C4-2B (cell line): ENCODE measurements at regions not wholly inside any gene's neighbourhood (a gene's known extent, or its start where the extent isn't known, plus 50 kb on each side); places are given as distances from the start of the nearest gene placed in this dataset.

Source experiments
- H3K27ac ChIP-seq: fragments of 450-650 bp; 2 replicates; pipeline ENCODE4 v1.5.1; 2017
- ZFX ChIP-seq: fragments of 450-650 bp; IDR thresholded peaks from 2 replicates; pipeline ENCODE4 v1.6.1; 2017
- TF ChIP-seq, protein P1 (sequence below): fragments of 450-650 bp; conservative IDR thresholded peaks from 2 replicates; pipeline ENCODE4 v1.5.1; 2017; ENCODE audit warnings: mild to moderate bottlenecking

DNA sequence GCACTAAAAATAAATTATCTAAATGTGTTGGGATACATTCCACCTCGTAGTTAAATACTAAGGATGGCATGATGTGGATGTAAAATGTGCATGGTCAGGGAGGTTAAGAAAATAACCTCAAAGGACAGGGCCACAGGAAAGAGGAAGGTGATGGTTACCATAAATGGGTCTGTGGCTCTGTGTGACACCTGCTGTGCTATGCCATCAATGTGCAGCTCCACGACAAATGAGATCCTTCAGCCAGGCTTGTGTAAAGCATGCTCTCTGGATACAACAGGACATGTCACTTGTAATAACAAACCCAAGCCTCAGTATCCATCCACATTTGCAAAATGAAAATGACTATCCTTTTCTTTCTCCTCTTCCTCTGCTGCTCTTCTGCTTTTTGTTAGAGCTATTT lies 456.7 kb upstream of the RASGRP1 start:
- TF ChIP-seq, protein P1, sequence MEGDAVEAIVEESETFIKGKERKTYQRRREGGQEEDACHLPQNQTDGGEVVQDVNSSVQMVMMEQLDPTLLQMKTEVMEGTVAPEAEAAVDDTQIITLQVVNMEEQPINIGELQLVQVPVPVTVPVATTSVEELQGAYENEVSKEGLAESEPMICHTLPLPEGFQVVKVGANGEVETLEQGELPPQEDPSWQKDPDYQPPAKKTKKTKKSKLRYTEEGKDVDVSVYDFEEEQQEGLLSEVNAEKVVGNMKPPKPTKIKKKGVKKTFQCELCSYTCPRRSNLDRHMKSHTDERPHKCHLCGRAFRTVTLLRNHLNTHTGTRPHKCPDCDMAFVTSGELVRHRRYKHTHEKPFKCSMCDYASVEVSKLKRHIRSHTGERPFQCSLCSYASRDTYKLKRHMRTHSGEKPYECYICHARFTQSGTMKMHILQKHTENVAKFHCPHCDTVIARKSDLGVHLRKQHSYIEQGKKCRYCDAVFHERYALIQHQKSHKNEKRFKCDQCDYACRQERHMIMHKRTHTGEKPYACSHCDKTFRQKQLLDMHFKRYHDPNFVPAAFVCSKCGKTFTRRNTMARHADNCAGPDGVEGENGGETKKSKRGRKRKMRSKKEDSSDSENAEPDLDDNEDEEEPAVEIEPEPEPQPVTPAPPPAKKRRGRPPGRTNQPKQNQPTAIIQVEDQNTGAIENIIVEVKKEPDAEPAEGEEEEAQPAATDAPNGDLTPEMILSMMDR, result no peak
- TF ChIP-seq ZFX, result no peak
- H3K27ac ChIP-seq, result no peak overlapping the region

DNA sequence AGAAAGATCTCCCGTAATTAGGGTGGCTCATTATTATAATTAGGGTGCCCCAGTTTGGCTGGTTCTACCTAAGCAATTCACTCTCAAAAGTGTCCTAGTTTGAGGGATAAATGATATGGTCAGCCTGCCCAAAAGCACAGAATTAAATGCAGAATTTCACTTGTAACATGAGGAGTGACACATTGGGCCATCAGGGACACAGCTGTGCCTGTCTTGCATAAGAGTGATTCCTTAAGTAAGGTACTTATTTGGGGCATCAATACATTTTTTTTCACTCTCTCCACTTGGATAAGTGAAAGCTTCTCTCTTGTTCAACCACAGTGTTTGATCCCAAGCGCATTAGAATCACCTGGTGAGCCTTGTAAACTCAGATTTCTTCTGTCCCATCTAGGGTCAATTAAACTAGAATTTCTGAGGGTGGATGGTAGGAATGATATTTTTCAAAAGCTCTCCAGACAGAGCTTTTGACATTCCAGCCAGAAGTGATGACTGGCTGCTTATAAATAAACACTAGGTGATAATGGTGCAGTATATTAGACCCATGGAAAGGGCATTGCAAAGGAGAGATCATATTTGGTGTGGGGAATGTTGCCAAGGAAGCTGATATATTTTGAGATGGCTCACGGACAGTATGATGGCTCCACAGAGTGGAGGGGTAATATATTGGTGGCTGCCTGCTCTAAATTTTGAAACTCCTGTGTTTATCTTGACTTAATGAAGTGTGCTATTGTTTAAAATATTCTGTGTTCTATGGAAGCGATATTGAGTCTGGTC lies 458.1 kb upstream of the RASGRP1 start:
- H3K27ac ChIP-seq, result no peak overlapping the region

DNA sequence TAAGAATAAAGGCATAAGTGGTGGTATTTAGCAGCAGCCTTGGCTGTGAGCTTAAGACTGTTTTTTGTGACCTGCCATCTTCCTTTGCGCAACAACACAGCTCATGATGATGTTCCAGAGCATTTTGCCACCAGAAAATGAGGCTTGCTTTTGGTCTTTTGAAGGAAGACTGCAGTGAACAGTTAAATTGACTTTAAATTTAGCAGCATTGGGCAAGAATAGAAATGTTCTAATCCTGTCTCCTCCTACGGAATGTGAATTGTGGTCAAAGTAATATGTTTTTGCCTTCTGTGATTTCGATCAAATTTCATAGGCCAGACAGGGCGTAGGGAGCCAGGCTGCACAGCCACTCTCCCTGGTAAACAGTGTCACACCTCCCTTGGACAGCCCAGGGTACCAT lies 460.7 kb upstream of the RASGRP1 start:
- H3K27ac ChIP-seq, result no peak overlapping the region
- TF ChIP-seq, protein P1, result no peak
- TF ChIP-seq ZFX, result no peak

More for the DNA sequence above, 458.1 kb upstream of the RASGRP1 start:
- TF ChIP-seq, protein P1, result no peak
- TF ChIP-seq ZFX, result no peak

DNA sequence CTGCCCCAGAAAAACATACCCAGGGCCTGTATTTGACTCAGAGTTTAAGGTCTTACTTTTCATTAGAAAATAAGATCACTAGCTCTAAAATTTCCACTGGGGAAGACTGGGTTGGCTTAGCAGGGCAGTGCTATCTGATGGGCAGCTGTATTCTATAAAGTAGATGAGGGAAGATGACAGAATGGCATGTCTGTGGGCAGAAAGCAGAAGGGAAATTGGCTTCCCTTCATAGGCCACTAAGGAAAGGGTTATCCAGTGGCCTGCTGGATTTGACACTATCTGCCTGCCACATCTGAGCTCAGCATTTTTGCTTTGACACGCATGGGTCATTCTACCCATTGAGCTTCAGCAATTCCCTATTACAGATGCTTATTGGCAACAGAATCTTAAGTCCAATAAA lies 461.3 kb upstream of the RASGRP1 start:
- no peak overlapping the region for H3K27ac ChIP-seq
- TF ChIP-seq ZFX, result no peak
- TF ChIP-seq, protein P1, result no peak

DNA sequence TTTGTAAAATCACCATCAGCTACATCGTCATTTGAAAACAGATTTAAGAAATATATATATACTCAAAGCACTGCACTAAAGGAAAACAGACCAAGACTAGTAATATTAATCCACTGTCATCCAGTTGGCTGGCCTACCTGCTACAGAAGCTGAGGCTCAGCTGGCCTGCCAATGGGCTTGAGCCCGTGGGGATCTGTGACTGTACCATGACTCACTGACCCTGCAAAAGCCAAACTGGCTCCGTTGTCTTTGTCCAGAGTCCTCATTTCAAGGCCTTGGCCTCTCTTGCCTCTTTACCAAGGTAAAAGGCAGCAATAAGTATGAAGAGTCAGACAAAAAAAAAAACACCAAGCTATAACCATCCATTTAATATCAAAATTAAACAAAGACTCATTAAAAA lies 463.5 kb upstream of the RASGRP1 start:
- no peak overlapping the region for H3K27ac ChIP-seq
- no peak for TF ChIP-seq ZFX
- TF ChIP-seq, protein P1, result no peak

DNA sequence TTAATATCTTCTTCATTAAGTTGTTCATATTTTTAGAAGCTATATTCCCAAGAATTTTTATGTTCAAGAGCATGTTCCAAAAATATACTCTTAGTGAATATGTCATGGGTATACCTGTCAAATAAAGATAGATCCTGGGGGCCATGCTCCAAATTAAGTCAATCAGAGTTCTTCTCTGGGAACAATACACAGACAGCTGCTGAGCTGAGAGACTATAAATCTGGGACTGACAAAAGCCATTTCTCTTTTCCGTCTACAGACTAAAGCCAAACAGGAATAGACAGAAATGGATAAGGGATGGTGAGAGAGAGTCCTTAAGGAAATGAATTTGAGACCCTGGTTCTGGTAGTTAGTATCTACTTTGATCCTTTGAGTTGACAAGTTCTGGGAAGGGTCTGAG lies 465.1 kb upstream of the RASGRP1 start:
- H3K27ac ChIP-seq, result no peak overlapping the region
- TF ChIP-seq ZFX, result no peak
- TF ChIP-seq, protein P1, result no peak

DNA sequence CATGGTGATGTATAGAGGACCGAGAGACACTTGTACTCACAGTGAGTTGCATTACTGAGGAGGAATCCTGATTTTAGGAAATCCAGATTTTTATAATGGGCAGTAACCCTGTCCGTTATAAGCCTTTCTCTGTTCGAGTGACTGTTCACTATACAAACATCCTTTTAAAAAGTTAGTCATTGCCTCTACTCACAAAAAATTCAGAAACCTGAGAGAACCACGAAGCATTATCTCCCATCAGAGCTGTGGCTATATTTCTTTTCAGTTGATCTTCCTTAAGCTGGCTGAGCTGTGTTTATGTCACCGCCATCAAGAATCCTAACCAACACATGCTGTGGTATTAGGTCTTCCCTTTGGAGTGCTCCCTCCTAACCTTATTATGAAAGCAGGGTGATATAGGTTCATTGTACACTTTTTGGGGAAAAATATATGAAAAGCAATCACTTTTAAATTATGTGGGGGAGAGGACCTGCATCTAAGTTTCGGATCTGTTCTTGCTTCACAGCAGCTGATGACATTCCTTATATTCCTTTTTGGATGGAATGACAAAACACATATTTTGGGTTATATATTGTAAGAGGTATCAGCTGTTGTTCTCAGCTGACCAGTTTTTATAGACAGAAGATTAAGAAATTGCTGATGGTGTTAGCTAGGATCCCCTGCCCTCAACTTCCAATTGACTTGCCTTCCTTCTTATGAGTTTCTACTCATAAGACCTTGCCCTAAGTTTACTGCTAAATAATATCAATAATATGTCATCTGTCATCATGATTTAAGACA lies 465.9 kb upstream of the RASGRP1 start:
- TF ChIP-seq, protein P1, result no peak
- TF ChIP-seq ZFX, result no peak
- H3K27ac ChIP-seq, result no peak overlapping the region
